GM20000 (cell line): ENCODE measurements at regions not wholly inside any gene's neighbourhood (a gene's known extent, or its start where the extent isn't known, plus 50 kb on each side); places are given as distances from the start of the nearest gene placed in this dataset.

Experiments
- DNase-seq: peaks from one replicate; pipeline ENCODE4 v3.0.0; 2012; ENCODE audit warnings: low spot score
- CTCF ChIP-seq: IDR thresholded peaks from 2 replicates; pipeline ENCODE4 v1.5.1; 2012; ENCODE audit warnings: mild to moderate bottlenecking, control low read depth; ENCODE audit errors: extremely low read depth, missing control alignments

GRCh38 chr10:78374331-78375028, 340.8 kb downstream of the RPS24 start:
- DNase-seq: no peak
- no peak for TF ChIP-seq CTCF

GRCh38 chr10:78375854-78376785, 342.5 kb downstream of the RPS24 start:
- TF ChIP-seq CTCF: no peak
- DNase-seq: no peak

GRCh38 chr10:78377356-78377755, 343.7 kb downstream of the RPS24 start:
- TF ChIP-seq CTCF: no peak
- no peak for DNase-seq

- no peak for TF ChIP-seq CTCF
- no peak for DNase-seq
Observed at GRCh38 chr10:78378192-78378591, 344.5 kb downstream of the RPS24 start.

- DNase-seq: no peak
- TF ChIP-seq CTCF: no peak
Observed at GRCh38 chr10:78381107-78381506, 347.4 kb downstream of the RPS24 start.

GRCh38 chr10:78382047-78382446, 348.4 kb downstream of the RPS24 start:
- TF ChIP-seq CTCF: no peak
- DNase-seq: no peak

GRCh38 chr10:78382772-78383171, 349.1 kb downstream of the RPS24 start:
- TF ChIP-seq CTCF: no peak
- DNase-seq: no peak
